Skin epidermis (tissue), 12 donors: ENCODE measurements at regions not wholly inside any gene's neighbourhood (a gene's known extent, or its start where the extent isn't known, plus 50 kb on each side); places are given as distances from the start of the nearest gene placed in this dataset.

Experiments used
- H3K27ac ChIP-seq, 21 experiments: fragments of 200-600 bp; sonication (generic) in 11 of 21; one replicate each; pipeline ENCODE4 v1.5.0; 2020; ENCODE audit warnings: mild to moderate bottlenecking in 3 of 21, inconsistent platforms in 2 of 21, moderate library complexity in 2 of 21
- H3K4me3 ChIP-seq, 7 experiments: fragments of 200-600 bp; sonication (generic) in 2 of 7; one replicate each; pipeline ENCODE4 v1.5.0; 2020; ENCODE audit warnings: inconsistent platforms in 2 of 7, mild to moderate bottlenecking in 2 of 7, moderate library complexity in 1 of 7

DNA sequence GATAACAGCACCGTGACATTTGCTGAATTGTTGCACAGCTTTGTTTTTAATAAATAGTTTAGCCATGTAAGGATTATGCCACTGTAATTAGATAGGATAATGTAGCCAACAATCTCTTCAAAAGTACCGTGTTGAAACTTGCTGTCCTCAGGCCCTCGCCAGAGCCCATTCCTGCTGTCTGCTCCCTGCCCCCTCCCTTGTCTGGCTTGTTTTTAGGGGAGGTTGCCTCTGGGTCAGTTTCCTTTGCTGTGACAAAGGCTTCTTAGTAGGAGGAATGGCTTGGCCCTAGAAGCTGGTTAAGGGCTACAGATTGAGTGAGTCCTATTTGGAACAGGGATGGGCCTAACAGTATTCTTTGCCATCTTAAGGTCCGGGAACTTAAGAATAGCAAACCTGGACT is 107.9 kb downstream of the LMO4 start:
- H3K4me3 ChIP-seq, result no peak overlapping the region
- H3K27ac ChIP-seq, result no peak overlapping the region

DNA sequence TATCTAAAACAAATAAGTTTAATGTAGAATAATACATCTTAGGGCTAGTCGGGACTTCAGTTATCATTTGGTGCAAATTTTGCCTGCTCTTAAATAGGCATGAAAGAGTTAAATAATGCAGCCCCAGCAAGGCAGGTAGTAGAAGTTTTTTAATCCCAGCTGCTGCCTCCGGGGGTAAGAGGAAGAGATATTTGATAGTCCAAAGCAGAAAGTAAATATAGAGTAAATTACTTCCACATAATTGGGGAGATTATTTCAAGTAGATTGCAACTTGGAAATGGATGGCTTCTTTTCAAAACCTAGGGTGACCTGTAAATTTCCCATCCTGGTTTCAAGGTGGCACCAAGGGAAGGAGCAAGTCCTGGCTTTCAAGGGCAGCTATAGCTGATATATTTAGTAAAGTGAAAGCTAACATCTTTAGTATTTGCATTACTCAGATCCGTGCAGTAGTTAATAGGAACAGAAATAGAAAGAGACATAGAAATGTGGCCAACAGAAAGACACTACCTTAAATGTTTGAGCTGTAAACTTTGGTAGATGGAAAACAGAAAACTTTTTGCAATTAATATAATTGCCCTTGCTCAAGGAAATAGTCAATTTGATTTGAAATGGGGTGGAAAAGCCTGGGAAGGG is 109.1 kb downstream of the LMO4 start:
- Histone ChIP-seq H3K27ac (no peak overlapping the region), H3K4me3 (no peak overlapping the region)

DNA sequence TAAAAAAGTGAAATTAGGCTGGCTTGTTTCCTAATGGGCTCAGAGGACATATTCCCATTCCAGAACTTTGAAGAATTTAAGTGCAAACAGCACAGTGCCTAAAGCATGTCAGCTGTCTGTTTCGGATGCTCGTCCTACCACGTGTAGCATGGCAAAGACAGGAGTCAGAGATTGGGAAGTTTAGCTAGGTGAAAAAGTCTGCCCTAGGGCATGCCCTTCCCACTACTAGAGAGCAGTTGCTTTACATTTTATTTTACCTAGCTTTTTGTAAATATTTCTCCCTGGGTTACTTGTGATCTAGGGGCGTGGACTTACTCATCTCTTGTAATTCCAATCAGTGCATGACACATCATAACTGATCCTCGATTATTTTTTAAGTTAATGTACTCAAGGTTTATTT is 111.1 kb downstream of the LMO4 start:
- Histone ChIP-seq H3K27ac (no peak overlapping the region), H3K4me3 (no peak overlapping the region)

DNA sequence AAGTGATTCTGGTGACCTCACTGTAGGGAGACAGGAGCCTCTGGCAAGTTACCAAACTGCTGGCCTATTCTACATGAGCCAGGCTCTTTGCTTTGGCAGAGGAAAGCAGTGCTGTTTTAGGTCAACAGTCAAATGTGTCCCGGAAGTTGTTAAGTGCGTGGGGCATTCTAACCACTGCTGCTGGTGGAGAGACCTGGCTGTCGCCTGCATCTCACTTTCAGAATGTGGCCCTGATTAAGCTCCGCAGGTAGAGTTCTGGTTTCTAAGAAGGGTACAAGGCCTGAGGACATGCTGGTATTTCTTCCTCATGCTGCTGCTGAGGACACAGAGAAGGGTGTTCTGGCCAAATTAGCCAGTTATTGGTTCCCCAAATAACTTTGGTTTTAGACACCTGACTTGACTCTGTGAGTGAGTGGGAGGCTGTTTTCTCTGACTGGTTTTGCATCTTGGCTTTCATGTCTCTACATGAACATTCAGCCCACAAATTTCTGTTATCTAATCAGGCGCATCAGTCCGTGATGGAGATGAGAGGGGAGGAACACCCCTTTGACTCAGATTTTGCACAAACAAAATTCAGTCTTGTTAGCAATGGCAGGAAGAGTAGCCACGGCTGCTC is 120.8 kb downstream of the LMO4 start:
- Histone ChIP-seq H3K27ac (peak overlapping the region in 11 of 21 experiments; percentile 8 to 64 (median 31)), H3K4me3 (no peak overlapping the region)

DNA sequence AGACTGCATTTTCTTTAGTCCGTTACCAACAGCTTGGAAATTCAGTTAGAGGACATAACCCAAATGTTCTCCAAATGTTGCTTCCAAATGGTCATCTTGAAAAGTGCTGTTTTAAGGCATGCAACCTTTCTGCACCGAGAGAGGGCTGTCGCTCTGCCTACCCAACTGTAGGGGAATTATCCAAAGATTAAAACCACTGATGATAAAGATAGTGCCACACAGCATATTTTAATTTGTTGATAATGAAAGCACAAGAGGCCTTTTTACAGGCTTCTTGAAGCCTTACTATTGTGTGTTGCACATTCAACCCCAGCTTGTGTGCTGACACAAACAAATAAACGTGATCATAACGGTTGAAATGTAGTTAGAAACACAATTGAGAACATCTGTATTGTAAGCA is 121.5 kb downstream of the LMO4 start:
- H3K27ac ChIP-seq, result peak overlapping the region in 4 of 21 experiments; percentile 8 to 49 (median 20)

DNA sequence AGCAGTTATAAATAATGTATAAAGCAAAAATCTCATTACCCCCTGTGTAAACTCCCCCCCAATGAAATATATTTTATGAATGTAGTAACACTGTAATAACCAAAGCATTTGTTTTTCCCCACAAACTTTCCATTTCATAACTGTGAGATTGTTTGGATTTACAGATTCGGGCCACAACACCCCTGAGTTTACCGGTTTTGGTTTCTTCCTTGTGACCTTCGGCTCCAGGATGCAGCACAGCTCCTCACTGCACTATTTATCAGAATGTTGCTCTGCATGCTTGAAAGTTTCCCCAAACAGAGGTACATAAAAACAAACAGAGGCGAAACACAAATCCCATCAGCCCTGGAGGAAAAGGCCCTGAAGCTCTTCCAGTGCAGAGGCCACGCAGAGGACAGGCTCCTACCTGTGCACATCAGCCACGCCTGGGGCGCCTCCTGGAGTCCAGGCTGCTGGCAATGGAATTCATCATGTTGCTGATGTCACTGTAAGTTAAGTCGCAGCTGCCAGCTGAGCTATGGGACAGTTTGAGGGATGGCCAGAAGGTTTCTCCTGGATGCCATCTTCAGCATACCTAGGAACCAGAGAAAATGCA is 122.0 kb downstream of the LMO4 start:
- Histone ChIP-seq H3K4me3 (no peak overlapping the region), H3K27ac (peak overlapping the region in 3 of 21 experiments; percentile 9 to 30 (median 25))

More for the DNA sequence above, 121.5 kb downstream of the LMO4 start:
- no peak overlapping the region for H3K4me3 ChIP-seq

DNA sequence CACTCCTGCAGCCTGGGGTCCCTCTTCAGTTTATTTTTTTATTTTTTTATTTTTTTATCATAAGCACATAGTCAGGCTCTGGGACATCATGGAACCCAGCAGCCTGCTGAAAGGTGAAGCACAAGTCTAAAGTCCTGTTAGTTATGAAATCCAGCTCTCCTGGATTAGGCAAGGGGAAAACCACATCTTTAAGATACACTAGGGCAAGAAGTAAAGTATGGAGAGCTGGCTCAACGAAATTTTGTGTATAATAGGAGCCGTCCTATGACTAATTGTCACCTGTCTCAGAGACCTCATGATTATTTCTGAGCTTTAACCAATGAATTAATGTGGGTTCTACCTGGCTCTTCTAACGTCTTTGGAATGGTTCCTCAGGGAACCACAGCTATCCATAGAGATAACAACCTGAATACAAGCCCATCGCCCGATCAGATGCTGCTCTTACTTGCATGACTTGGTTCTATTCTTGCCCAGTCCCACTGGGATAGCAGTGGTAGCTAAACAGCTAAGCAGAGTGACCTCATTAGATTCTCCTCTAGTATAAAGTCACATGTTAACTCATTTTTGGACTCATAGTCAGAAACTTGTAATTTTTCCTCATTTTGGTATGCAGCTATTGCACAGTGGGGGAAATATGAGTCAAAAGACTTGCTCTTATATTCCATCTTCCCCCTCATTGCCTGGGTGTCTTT is 122.7 kb downstream of the LMO4 start:
- H3K4me3 ChIP-seq, result no peak overlapping the region
- peak overlapping the region in 2 of 21 experiments; percentile 25 to 30 for H3K27ac ChIP-seq

DNA sequence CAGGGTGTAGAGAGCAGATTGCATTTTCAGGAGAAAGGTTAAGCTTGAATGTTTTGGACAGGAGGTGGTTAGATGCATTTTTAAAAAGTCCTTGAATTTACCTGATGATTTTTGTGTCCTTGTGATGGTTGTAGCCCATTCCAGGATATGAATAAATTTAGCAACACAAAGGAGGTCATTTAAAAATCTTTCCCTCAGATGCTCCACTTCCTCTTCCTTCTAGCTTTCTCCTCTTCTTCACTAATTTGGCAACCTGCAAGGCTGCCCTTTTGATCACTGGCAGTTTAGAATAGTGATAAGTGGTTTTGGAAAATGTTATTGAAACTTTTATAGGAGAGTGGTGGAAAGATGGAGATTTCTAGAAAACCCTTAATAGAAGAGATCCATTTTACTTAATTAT is 124.0 kb downstream of the LMO4 start:
- no peak overlapping the region for H3K27ac ChIP-seq
- no peak overlapping the region for H3K4me3 ChIP-seq

DNA sequence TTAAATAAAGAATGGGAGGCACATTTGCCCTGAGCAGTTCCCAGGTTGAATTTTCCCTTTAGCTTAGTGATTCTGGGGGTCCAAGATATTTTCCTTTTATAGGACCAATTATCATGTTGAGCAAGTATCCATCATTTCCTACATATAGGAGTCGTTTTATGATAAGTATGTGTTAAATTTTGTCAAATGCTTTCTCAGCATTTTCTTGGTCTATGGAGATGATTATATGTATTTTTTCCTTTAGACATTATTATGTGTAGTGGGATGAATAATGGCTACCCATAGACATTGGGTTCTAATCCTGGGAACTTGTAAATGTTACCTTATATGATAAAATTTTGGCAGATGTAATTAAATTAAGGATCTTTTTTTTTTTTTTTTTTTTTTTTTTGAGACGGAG is 128.7 kb downstream of the LMO4 start:
- Histone ChIP-seq H3K4me3 (no peak overlapping the region), H3K27ac (no peak overlapping the region)

DNA sequence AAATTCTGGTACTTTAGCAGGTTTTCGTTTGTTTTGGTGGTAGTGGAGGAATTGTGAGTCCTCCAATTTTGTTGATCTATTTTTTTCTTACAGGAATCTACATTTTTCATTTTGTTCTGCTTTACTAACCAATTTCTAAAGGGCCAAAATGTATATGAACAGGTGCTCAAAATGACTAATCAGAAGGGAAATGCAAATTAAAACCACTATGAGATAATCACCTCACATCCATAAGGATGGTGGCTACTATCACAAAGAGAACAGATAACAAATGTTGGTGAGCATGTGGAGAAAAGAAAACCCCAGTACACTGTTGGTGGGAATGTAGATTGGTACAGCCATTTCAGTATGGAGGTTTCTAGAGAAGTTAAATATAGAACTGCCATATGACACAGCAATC is 134.2 kb downstream of the LMO4 start:
- H3K4me3 ChIP-seq, result no peak overlapping the region
- H3K27ac ChIP-seq, result no peak overlapping the region

DNA sequence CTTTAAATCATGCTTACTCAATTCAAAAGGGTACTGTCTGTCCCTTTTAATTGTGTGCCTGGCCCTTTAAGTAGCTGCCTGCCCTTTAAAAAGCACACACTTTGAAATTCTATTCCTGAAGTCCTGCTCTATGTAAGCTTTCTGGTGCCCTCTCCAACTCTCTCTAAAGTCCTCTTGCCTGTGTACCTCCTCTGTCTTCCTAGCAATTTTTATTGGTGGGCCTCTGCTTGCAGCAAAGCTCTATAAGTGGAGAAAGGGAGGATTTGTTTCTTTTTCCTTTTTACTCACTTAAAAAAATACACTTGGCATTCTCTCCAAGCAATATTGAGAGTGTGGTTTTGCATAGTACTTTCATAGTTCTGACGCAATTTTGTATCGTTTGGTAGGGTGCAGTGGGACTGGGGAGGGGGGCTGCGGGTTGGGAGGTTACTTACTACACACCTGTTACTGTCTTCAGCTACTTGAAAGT is 135.4 kb downstream of the LMO4 start:
- no peak overlapping the region for H3K4me3 ChIP-seq
- no peak overlapping the region for H3K27ac ChIP-seq

DNA sequence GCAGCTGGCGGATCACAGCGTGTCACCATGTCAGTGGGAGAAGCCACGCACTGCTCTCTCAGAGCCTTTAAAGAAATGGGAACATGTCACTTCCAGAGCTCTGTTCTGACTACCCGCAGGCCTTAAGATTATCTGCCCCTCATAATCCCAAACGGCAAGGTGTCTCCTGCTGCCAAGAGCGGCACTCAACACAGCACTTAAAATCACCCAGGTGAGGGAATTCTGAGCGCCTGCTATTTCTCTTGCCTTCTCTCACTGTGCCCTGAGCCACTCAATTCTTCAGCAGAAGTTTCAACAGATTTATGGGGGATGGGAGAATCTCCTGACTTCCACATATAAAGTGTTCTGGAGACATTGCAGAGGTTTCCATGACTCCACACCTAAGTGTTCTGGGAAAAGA is 137.9 kb downstream of the LMO4 start:
- H3K27ac ChIP-seq, result no peak overlapping the region
- no peak overlapping the region for H3K4me3 ChIP-seq

DNA sequence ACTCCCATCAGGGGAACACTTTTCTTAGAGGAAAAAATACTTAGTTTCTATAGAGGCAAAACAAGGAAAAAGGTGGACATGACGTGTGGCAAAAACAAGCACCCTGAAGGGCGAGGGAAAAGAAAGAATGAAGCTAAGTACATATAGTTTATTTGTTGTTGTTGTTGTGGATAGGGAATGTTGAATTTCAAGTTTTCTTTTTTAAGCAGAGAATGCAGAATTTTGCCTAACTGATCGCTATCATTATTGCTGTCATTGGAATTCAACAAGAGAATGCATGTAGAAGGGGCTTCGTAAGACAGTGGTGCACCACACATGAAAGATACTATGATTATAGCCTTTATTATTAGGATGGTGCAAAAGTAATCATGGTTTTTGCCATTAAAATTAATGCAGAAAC is 144.0 kb downstream of the LMO4 start:
- Histone ChIP-seq H3K27ac (no peak overlapping the region), H3K4me3 (no peak overlapping the region)

DNA sequence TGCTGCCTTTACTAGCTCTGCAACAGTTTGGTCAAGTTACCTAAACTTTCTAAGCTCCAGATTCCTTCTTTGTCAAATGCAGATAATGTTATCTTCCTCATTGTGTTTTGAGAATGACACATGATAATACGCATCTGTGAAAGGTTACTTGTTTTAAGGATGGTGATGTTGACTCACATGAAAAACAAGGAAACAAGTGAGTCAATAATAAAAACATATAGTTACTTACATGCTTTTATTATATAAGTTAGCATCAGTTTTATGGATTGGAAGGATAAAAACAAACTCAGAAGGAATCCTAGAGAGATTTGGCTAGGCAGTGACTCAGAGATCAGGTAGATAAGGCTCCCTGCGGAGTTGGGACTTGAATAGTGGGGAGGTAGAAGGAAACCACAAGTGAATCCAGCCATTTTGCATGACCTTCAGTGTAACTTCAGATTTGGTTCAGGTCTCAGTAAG is 144.6 kb downstream of the LMO4 start:
- peak overlapping the region in 1 of 21 experiments; percentile 47 for H3K27ac ChIP-seq
- H3K4me3 ChIP-seq, result no peak overlapping the region

DNA sequence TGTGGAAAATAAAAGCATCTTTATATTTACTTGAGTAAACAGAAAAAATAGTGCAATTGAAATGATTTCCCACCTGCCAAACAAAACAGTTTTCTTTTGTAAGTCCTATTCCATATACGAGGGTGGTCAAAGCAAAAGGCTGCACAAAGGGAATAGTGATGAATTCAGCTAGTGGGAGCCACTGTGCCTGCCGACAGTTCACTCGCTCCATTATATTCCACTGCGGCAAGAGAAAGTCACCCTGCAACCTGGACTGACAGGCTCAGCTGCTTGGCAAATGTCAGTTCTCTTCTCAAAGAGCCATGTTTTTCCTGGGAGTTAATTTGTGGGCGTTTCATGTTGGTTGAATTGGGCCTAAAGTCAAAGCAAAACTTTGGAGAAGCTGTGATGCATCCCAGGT is 145.4 kb downstream of the LMO4 start:
- H3K4me3 ChIP-seq, result no peak overlapping the region
- H3K27ac ChIP-seq, result no peak overlapping the region

DNA sequence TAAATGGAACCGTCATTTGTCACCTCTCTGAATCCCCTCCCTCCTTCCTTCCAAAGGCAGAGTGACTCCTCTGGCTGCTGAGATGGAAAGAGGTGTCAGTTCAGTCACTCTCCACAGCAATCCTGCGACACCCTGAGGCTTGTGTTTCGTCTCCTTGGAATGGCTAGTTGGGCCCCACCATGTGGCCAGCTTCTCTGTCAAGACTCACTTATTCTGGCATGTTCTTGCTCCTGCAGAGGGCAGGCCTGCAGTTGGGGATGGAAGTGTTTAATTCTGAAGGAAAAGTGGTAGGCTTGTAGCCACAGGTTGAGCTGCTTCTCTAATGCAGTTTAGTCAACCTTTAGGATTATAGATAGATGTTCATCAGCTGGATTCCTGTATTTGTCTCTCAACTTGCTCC is 149.6 kb downstream of the LMO4 start:
- Histone ChIP-seq H3K4me3 (no peak overlapping the region), H3K27ac (no peak overlapping the region)

DNA sequence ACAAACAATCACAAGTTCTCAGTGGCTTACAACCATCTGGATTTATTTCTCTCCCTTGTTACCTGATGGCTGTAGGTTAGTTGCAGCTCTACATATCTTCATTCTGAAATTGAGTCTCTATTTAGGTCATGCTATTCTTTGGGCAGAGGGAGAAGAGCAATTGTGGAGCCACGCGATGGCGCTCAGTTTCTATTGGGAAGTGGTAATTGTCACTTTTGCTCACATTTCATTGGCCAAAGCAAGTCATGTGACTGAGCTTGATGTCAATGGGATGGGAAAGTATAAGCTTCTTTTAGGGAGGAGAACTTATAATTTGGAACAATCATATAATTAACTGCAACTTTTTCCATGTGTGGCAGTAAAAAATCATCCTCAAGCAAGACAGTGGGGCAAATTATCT is 166.5 kb downstream of the LMO4 start:
- Histone ChIP-seq H3K4me3 (no peak overlapping the region), H3K27ac (no peak overlapping the region)

DNA sequence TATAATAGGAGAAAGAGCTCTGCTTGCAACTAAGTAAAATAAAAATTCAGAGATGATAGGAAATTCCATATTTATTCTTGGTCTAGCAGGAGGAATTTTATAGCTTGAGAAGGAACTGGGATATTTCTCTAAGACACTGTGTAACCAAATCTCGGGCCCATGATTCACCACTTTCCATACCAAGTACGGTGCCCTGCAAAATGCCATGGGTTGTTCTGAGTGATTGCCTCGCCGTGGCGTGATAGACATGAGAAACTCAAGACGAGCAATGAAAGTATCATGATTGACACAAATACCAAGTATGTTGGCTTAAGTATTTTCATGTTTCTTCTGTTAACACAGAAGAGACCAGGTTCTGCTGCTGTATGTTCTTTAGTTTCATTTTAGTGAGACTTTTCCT is 167.2 kb downstream of the LMO4 start:
- Histone ChIP-seq H3K27ac (no peak overlapping the region), H3K4me3 (no peak overlapping the region)

DNA sequence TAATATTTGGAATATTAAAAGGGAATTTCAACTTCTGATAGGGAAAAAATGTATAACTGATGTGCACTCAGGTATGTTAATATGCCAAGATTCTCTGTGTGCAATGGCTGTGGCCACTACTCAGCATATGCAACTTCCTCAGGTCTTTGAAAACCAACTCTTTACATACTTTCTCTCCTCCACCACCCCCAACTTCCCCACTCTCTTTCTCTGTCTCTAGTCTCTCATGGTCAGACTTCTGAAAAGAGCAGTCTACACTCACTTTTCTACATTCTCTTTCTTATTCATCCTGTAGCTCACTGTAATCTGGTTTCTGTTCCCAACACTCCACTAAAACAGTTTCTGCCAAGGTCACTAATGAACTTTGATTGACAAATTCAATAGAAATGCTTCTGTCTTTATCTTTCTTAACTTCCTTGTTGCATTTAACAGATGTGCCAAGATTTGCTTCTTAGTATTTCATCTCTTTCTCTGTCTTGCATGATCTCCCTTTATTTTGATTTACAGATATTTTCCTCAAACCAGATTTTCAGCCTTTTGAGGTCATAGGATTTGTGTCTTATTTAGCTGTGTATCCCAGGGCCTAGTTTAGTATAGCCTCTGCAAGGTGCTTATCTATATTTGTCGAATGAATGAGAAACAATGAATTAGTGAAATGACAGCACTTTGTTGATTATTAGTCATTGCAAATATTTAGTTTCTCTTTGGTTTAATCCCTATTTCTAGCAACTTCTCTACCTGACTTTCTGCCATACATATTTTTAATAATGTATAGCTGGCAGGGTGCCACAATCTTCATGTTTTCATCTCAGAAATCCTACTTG is 168.9 kb downstream of the LMO4 start:
- H3K27ac ChIP-seq, result no peak overlapping the region
- no peak overlapping the region for H3K4me3 ChIP-seq

DNA sequence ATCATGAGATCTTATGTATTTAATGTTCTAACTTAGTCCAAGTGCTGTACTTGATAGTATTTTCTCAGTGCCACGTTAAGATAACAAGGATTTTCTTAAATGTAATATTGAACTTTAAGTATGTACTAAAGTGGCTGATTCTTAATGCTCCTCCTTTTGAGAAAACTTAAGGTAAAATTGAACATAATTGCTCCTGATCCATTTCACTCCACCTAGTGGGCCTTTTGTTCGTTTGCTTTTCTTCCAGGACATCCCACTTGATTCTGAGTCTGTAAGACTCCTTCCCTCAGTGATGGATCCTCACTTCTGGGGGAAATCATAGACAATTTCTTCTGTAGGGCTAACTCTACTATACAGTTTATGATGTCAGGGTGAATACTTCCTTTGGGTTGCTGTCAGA is 173.1 kb downstream of the LMO4 start:
- Histone ChIP-seq H3K27ac (no peak overlapping the region), H3K4me3 (no peak overlapping the region)
